Loucy (cell line): ENCODE measurements at regions not wholly inside any gene's neighbourhood (a gene's known extent, or its start where the extent isn't known, plus 50 kb on each side); places are given as distances from the start of the nearest gene placed in this dataset.
A peak's percentile ranks its signal among the peaks of the same experiment; 100 is the strongest.

Source experiments
- H2AFZ ChIP-seq: fragments of 200-600 bp; sonication (generic); 2 replicates; pipeline ENCODE4 v1.6.0; 2016; ENCODE audit warnings: antibody characterized with exemption, mild to moderate bottlenecking, low read length, moderate library complexity
- H3F3A ChIP-seq: fragments of 200-600 bp; 2 replicates; pipeline ENCODE4 v1.6.0; 2016; ENCODE audit warnings: antibody characterized with exemption, low read depth, mild to moderate bottlenecking
- H3K27me3 ChIP-seq: fragments of 200-600 bp; sonication (generic); 2 replicates; pipeline ENCODE4 v1.6.1; 2014; ENCODE audit warnings: low read length, mild to moderate bottlenecking; ENCODE audit not compliant: insufficient read depth, poor library complexity, severe bottlenecking
- H3K36me3 ChIP-seq: fragments of 200-600 bp; sonication (generic); 2 replicates; pipeline ENCODE4 v1.6.1; 2016; ENCODE audit warnings: low read length; ENCODE audit not compliant: insufficient read depth
- H3K4me1 ChIP-seq: fragments of 200-600 bp; sonication (generic); 2 replicates; pipeline ENCODE4 v1.5.1; 2014; ENCODE audit warnings: low read length, mild to moderate bottlenecking; ENCODE audit not compliant: insufficient read depth, poor library complexity, severe bottlenecking
- H3K4me2 ChIP-seq: fragments of 200-600 bp; sonication (generic); 2 replicates; pipeline ENCODE4 v1.6.0; 2014; ENCODE audit warnings: antibody characterized with exemption, low read length, low read depth, mild to moderate bottlenecking; ENCODE audit not compliant: poor library complexity, severe bottlenecking
- H3K4me3 ChIP-seq: fragments of 200-600 bp; sonication (generic); 2 replicates; pipeline ENCODE4 v1.5.1; 2014; ENCODE audit warnings: low read length, mild to moderate bottlenecking, mixed read lengths; ENCODE audit not compliant: poor library complexity, severe bottlenecking
- H3K79me2 ChIP-seq: fragments of 200-600 bp; sonication (generic); 2 replicates; pipeline ENCODE4 v1.6.1; 2014; ENCODE audit warnings: low read length; ENCODE audit not compliant: insufficient read depth
- H3K9ac ChIP-seq: fragments of 200-600 bp; sonication (generic); 2 replicates; pipeline ENCODE4 v1.6.0; 2014; ENCODE audit warnings: mild to moderate bottlenecking, low read depth, low read length, moderate library complexity; ENCODE audit not compliant: poor library complexity, severe bottlenecking
- H3K9me2 ChIP-seq: fragments of 200-600 bp; sonication (generic); replicated peaks from 2 replicates; pipeline ENCODE4 v1.6.1; 2016; ENCODE audit warnings: low read depth, low read length, mixed read lengths
- H3K9me3 ChIP-seq: fragments of 200-600 bp; sonication (generic); 2 replicates; pipeline ENCODE4 v1.6.1; 2014; ENCODE audit warnings: mild to moderate bottlenecking, antibody characterized with exemption, low read length, low read depth; ENCODE audit not compliant: insufficient read depth
- H4K20me1 ChIP-seq: fragments of 200-600 bp; sonication (generic); 2 replicates; pipeline ENCODE4 v1.6.0; 2014; ENCODE audit warnings: antibody characterized with exemption, low read length, mild to moderate bottlenecking; ENCODE audit not compliant: insufficient read depth, poor library complexity, severe bottlenecking
- CTCF ChIP-seq: fragments of 200-600 bp; sonication (generic); conservative IDR thresholded peaks from 2 replicates; pipeline ENCODE4 v1.5.1; 2014; ENCODE audit warnings: mild to moderate bottlenecking, antibody characterized with exemption, low read length
- EZH2phosphoT487 ChIP-seq: fragments of 200-600 bp; IDR thresholded peaks from 2 replicates; pipeline ENCODE4 v1.6.1; 2018; ENCODE audit warnings: antibody characterized with exemption, mild to moderate bottlenecking, moderate library complexity, borderline replicate concordance

GRCh38 chr4:100095729-100096595, 94.3 kb downstream of the DDIT4L start:
- no peaks in the 10 kb centered on the region for H3F3A ChIP-seq
- no peaks in the 10 kb centered on the region for H3K79me2 ChIP-seq
- TF ChIP-seq EZH2phosphoT487 (no peak), CTCF (peak; percentile 83)
- H3K27me3 ChIP-seq, result no peaks in the 10 kb centered on the region
- no peak overlapping the region for H3K4me3 ChIP-seq
- no peaks in the 10 kb centered on the region for H4K20me1 ChIP-seq
- H3K9ac ChIP-seq, result no peak overlapping the region
- H3K4me2 ChIP-seq, result no peak overlapping the region
- H3K36me3 ChIP-seq, result no peaks in the 10 kb centered on the region
- H2AFZ ChIP-seq, result peak overlapping the region; percentile 34; the same call in 1 of the 2 replicates
- H3K4me1 ChIP-seq, result peaks cover 43% of the 10 kb centered on the region
- no peaks in the 10 kb centered on the region for H3K9me2 ChIP-seq
- no peaks in the 10 kb centered on the region for H3K9me3 ChIP-seq

- Histone ChIP-seq H3K9me3 (no peaks in the 10 kb centered on the region), H3K4me2 (no peak overlapping the region), H4K20me1 (no peaks in the 10 kb centered on the region), H3F3A (no peaks in the 10 kb centered on the region), H3K4me1 (peaks cover 16% of the 10 kb centered on the region), H3K36me3 (no peaks in the 10 kb centered on the region), H2AFZ (peak overlapping the region; percentile 30), H3K4me3 (no peak overlapping the region), H3K9ac (peak overlapping the region; percentile 19), H3K9me2 (no peaks in the 10 kb centered on the region), H3K27me3 (no peaks in the 10 kb centered on the region), H3K79me2 (no peaks in the 10 kb centered on the region)
- TF ChIP-seq CTCF (peak; percentile 85), EZH2phosphoT487 (no peak)
Observed at GRCh38 chr4:100093091-100093866, 97.0 kb downstream of the DDIT4L start.

GRCh38 chr4:100087743-100088142, 102.5 kb downstream of the DDIT4L start:
- Histone ChIP-seq H3K4me1 (no peaks in the 10 kb centered on the region), H3K9me2 (no peaks in the 10 kb centered on the region), H3K27me3 (no peaks in the 10 kb centered on the region), H3K79me2 (no peaks in the 10 kb centered on the region), H4K20me1 (no peaks in the 10 kb centered on the region), H2AFZ (peak overlapping the region; percentile 32; the same call in 1 of the 2 replicates), H3K4me2 (no peak overlapping the region), H3K9ac (no peak overlapping the region), H3K4me3 (no peak overlapping the region), H3K9me3 (no peaks in the 10 kb centered on the region), H3K36me3 (no peaks in the 10 kb centered on the region), H3F3A (no peaks in the 10 kb centered on the region)
- TF ChIP-seq CTCF (no peak), EZH2phosphoT487 (no peak)
